ENCODE measurements at regions not wholly inside any gene's neighbourhood (a gene's known extent, or its start where the extent isn't known, plus 50 kb on each side); places are given as distances from the start of the nearest gene placed in this dataset.

- H3K36me3 Mint-ChIP-seq = peaks cover 11% of the 10 kb centered on the region
- H3K27ac Mint-ChIP-seq = no peak overlapping the region
- TF ChIP-seq CTCF (IDR thresholded peaks at IDR 0.05; ENCODE audit: unreplicated experiment) = no peak
- H3K4me1 Mint-ChIP-seq = peaks cover 38% of the 10 kb centered on the region
- H3K4me3 Mint-ChIP-seq = no peak overlapping the region
- H3K27me3 Mint-ChIP-seq (ENCODE audit: low read depth) = no peaks in the 10 kb centered on the region
- peaks cover 16% of the 10 kb centered on the region for H3K9me3 Mint-ChIP-seq
- DNase-seq (ENCODE audit: low spot score in 2 of 2, unreplicated experiment in 2 of 2) = no peak
Observed at GRCh38 chr9:82342046-82342445, 353.5 kb downstream of the SPATA31D1 start.

- peaks cover 42% of the 10 kb centered on the region for H3K9me3 Mint-ChIP-seq
- H3K4me1 Mint-ChIP-seq = peaks cover 16% of the 10 kb centered on the region
- no peak overlapping the region for H3K4me3 Mint-ChIP-seq
- no peaks in the 10 kb centered on the region for H3K27me3 Mint-ChIP-seq (ENCODE audit: low read depth)
- H3K27ac Mint-ChIP-seq = no peak overlapping the region
- DNase-seq (ENCODE audit: low spot score in 2 of 2, unreplicated experiment in 2 of 2) = no peak
- H3K36me3 Mint-ChIP-seq = peaks cover 14% of the 10 kb centered on the region
- no peak for TF ChIP-seq CTCF (IDR thresholded peaks at IDR 0.05; ENCODE audit: unreplicated experiment)
Observed at GRCh38 chr9:82346040-82346439, 357.5 kb downstream of the SPATA31D1 start.

GRCh38 chr9:82353631-82354278 is 365.2 kb downstream of the SPATA31D1 start:
- DNase-seq (ENCODE audit: low spot score in 2 of 2, unreplicated experiment in 2 of 2) = no peak
- no peak overlapping the region for H3K27ac Mint-ChIP-seq
- H3K4me1 Mint-ChIP-seq = peaks cover 10% of the 10 kb centered on the region
- no peaks in the 10 kb centered on the region for H3K36me3 Mint-ChIP-seq
- no peaks in the 10 kb centered on the region for H3K27me3 Mint-ChIP-seq (ENCODE audit: low read depth)
- TF ChIP-seq CTCF (IDR thresholded peaks at IDR 0.05; ENCODE audit: unreplicated experiment) = no peak
- H3K4me3 Mint-ChIP-seq = no peak overlapping the region
- peaks cover 13% of the 10 kb centered on the region for H3K9me3 Mint-ChIP-seq

GRCh38 chr9:82354279-82354659 is 365.7 kb downstream of the SPATA31D1 start:
- peaks cover 8% of the 10 kb centered on the region for H3K9me3 Mint-ChIP-seq
- H3K4me3 Mint-ChIP-seq = no peak overlapping the region
- peaks cover 10% of the 10 kb centered on the region for H3K4me1 Mint-ChIP-seq
- H3K36me3 Mint-ChIP-seq = no peaks in the 10 kb centered on the region
- H3K27me3 Mint-ChIP-seq (ENCODE audit: low read depth) = no peaks in the 10 kb centered on the region
- TF ChIP-seq CTCF (IDR thresholded peaks at IDR 0.05; ENCODE audit: unreplicated experiment) = no peak
- DNase-seq (ENCODE audit: low spot score in 2 of 2, unreplicated experiment in 2 of 2) = no peak
- no peak overlapping the region for H3K27ac Mint-ChIP-seq

- Mint-ChIP-seq H3K27me3 (ENCODE audit: low read depth) (no peaks in the 10 kb centered on the region), H3K36me3 (no peaks in the 10 kb centered on the region), H3K4me1 (peaks cover 10% of the 10 kb centered on the region), H3K4me3 (no peak overlapping the region), H3K9me3 (no peaks in the 10 kb centered on the region), H3K27ac (no peak overlapping the region)
- TF ChIP-seq CTCF (IDR thresholded peaks at IDR 0.05; ENCODE audit: unreplicated experiment) = no peak
- DNase-seq (ENCODE audit: low spot score in 2 of 2, unreplicated experiment in 2 of 2) = no peak
Observed at GRCh38 chr9:82356131-82356530, 367.6 kb downstream of the SPATA31D1 start.

- no peak overlapping the region for H3K4me3 Mint-ChIP-seq
- DNase-seq (ENCODE audit: low spot score in 2 of 2, unreplicated experiment in 2 of 2) = no peak
- no peak for TF ChIP-seq CTCF (IDR thresholded peaks at IDR 0.05; ENCODE audit: unreplicated experiment)
- no peaks in the 10 kb centered on the region for H3K9me3 Mint-ChIP-seq
- H3K27ac Mint-ChIP-seq = peak overlapping the region; percentile 17
- H3K36me3 Mint-ChIP-seq = no peaks in the 10 kb centered on the region
- H3K27me3 Mint-ChIP-seq (ENCODE audit: low read depth) = no peaks in the 10 kb centered on the region
- H3K4me1 Mint-ChIP-seq = peaks cover 16% of the 10 kb centered on the region
Observed at GRCh38 chr9:82356871-82357270, 368.3 kb downstream of the SPATA31D1 start.

All from mesothelial cell of epicardium (in vitro differentiated cells).